Thoracic aorta (tissue), 2 donors: ENCODE measurements at regions not wholly inside any gene's neighbourhood (a gene's known extent, or its start where the extent isn't known, plus 50 kb on each side); places are given as distances from the start of the nearest gene placed in this dataset.

Experiments used
- ATAC-seq: fragments of 150-250 bp; one replicate; pipeline ENCODE4 v1.8.0; 2017; ENCODE audit warnings: low read depth; ENCODE audit not compliant: insufficient number of reproducible peaks, low FRiP score
- DNase-seq: peaks from one replicate; pipeline ENCODE4 v3.0.0-alpha.2; 2020; ENCODE audit warnings: low spot score
- H3K27ac ChIP-seq, 2 donors: fragments of 200-600 bp; sonication (generic); 1 replicate in 1 of 2; 2 replicates in 1 of 2; pipeline ENCODE4 v1.5.1; 2016; ENCODE audit warnings: mild to moderate bottlenecking in 2 of 2, moderate library complexity in 2 of 2
- H3K27me3 ChIP-seq: fragments of 200-600 bp; sonication (generic); replicated peaks from 2 replicates; pipeline ENCODE4 v1.6.0; 2016; ENCODE audit warnings: mild to moderate bottlenecking; ENCODE audit not compliant: insufficient read depth
- H3K36me3 ChIP-seq: fragments of 200-600 bp; sonication (generic); one replicate; pipeline ENCODE4 v1.5.1; 2016
- H3K4me1 ChIP-seq, 2 donors: fragments of 200-600 bp; sonication (generic); 1 replicate in 1 of 2; 2 replicates in 1 of 2; pipeline versions ENCODE4 v1.5.1 to v1.6.0; 2016; ENCODE audit warnings: low read depth in 2 of 2, mild to moderate bottlenecking in 1 of 2; ENCODE audit not compliant: control insufficient read depth in 1 of 2
- H3K4me3 ChIP-seq: fragments of 200-600 bp; sonication (generic); 2 replicates; pipeline ENCODE4 v1.5.1; 2016; ENCODE audit warnings: mild to moderate bottlenecking
- H3K9me3 ChIP-seq: fragments of 200-600 bp; sonication (generic); 2 replicates; pipeline ENCODE4 v1.5.1; 2016
- CTCF ChIP-seq: fragments of 200-600 bp; sonication (generic); IDR thresholded peaks from one replicate; pipeline ENCODE4 v1.5.1; 2019; ENCODE audit warnings: antibody characterized with exemption

GRCh38 chr2:41899189-41899588 is 148.6 kb upstream of the PKDCC start:
- Histone ChIP-seq H3K9me3 (no peaks in the 10 kb centered on the region), H3K4me1 (peaks cover 34 to 56% of the 10 kb centered on the region in 2 donors), H3K36me3 (no peaks in the 10 kb centered on the region), H3K27me3 (no peaks in the 10 kb centered on the region), H3K27ac (peak overlapping the region; percentile 70 to 76), H3K4me3 (peak overlapping the region; percentile 6)
- no peak for TF ChIP-seq CTCF
- ATAC-seq, result peak; percentile 70
- DNase-seq, result no peak

- H3K27me3 ChIP-seq, result no peaks in the 10 kb centered on the region
- no peaks in the 10 kb centered on the region for H3K36me3 ChIP-seq
- H3K4me1 ChIP-seq, result peaks cover 35 to 58% of the 10 kb centered on the region in 2 donors
- no peaks in the 10 kb centered on the region for H3K9me3 ChIP-seq
- TF ChIP-seq CTCF, result no peak
- ATAC-seq (no peak), DNase-seq (no peak)
- H3K4me3 ChIP-seq, result no peak overlapping the region
- peak overlapping the region in 1 of 2 donors; percentile 76 for H3K27ac ChIP-seq
These were observed 147.7 kb upstream of the PKDCC start for GRCh38 chr2:41900101-41900577.

- DNase-seq, result no peak
- no peak for TF ChIP-seq CTCF
- ATAC-seq, result no peak
- H3K9me3 ChIP-seq, result no peaks in the 10 kb centered on the region
- no peaks in the 10 kb centered on the region for H3K27me3 ChIP-seq
- H3K4me3 ChIP-seq, result no peak overlapping the region
- no peaks in the 10 kb centered on the region for H3K36me3 ChIP-seq
- no peak overlapping the region for H3K27ac ChIP-seq
- peaks cover 30 to 48% of the 10 kb centered on the region in 2 donors for H3K4me1 ChIP-seq
These were observed 144.9 kb upstream of the PKDCC start for GRCh38 chr2:41902897-41903296.

- H3K36me3 ChIP-seq, result no peaks in the 10 kb centered on the region
- ATAC-seq, result no peak
- H3K27me3 ChIP-seq, result no peaks in the 10 kb centered on the region
- H3K4me1 ChIP-seq, result peaks cover 23 to 45% of the 10 kb centered on the region in 2 donors
- H3K4me3 ChIP-seq, result no peak overlapping the region
- DNase-seq, result no peak
- no peak overlapping the region for H3K27ac ChIP-seq
- TF ChIP-seq CTCF, result no peak
- H3K9me3 ChIP-seq, result no peaks in the 10 kb centered on the region
These were observed 144.2 kb upstream of the PKDCC start for GRCh38 chr2:41903474-41904135.

- no peak overlapping the region for H3K4me3 ChIP-seq
These were observed 143.4 kb upstream of the PKDCC start for GRCh38 chr2:41904459-41904858.

More at GRCh38 chr2:41904459-41904858, 143.4 kb upstream of the PKDCC start:
- Histone ChIP-seq H3K36me3 (no peaks in the 10 kb centered on the region), H3K9me3 (no peaks in the 10 kb centered on the region), H3K27me3 (no peaks in the 10 kb centered on the region), H3K27ac (no peak overlapping the region), H3K4me1 (peaks cover 22 to 36% of the 10 kb centered on the region in 2 donors)
- ATAC-seq (no peak), DNase-seq (no peak)
- no peak for TF ChIP-seq CTCF
